ENCODE measurements at regions not wholly inside any gene's neighbourhood (a gene's known extent, or its start where the extent isn't known, plus 50 kb on each side); places are given as distances from the start of the nearest gene placed in this dataset.

- H3K27ac ChIP-seq (ENCODE audit: low read depth in 2 of 2, low read length in 2 of 2) = peak overlapping the region in 1 of 2 donors; percentile 31
- H3K9ac ChIP-seq (ENCODE audit: low read depth in 1 of 2, low read length in 2 of 2) = no peak overlapping the region
- H3K36me3 ChIP-seq (ENCODE audit: control insufficient read depth in 2 of 2, insufficient read depth in 2 of 2, low read length in 2 of 2) = no peaks in the 10 kb centered on the region
- no peak overlapping the region for H3K4me3 ChIP-seq (ENCODE audit: low read length in 2 of 2)
- H3K9me3 ChIP-seq (ENCODE audit: control insufficient read depth in 2 of 2, low read length in 2 of 2) = no peaks in the 10 kb centered on the region
- no peaks in the 10 kb centered on the region for H3K4me1 ChIP-seq (ENCODE audit: control insufficient read depth in 2 of 2, insufficient read depth in 2 of 2, low read length in 2 of 2)
- H3K27me3 ChIP-seq (ENCODE audit: control insufficient read depth in 2 of 2, insufficient read depth in 2 of 2, low read length in 2 of 2) = no peaks in the 10 kb centered on the region
Observed at GRCh38 chr15:91561371-91562100, 292.0 kb upstream of the SLCO3A1 start.

DNA sequence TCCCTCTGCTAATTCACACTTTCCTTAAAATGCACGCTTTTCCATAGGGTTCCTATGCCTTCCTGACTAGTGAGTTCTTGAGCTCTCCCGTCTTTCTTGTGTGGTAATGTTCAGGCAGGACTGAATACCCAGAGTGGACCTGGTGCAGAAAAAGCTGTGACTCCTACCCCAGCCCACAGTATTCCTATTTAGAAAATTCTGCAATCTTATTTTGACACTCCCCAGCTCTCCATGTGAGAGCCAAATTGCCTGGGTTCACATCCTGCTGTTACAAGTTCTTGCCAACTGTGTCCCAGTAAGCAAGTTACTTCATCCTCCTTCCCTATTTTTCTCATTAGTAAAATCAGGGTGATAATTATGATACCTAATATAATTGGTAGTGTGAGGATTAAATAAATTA, 290.8 kb upstream of the SLCO3A1 start:
- Histone ChIP-seq H3K27ac (ENCODE audit: low read depth in 2 of 2, low read length in 2 of 2) (no peak overlapping the region), H3K27me3 (ENCODE audit: control insufficient read depth in 2 of 2, insufficient read depth in 2 of 2, low read length in 2 of 2) (no peaks in the 10 kb centered on the region), H3K9ac (ENCODE audit: low read depth in 1 of 2, low read length in 2 of 2) (no peak overlapping the region), H3K4me1 (ENCODE audit: control insufficient read depth in 2 of 2, insufficient read depth in 2 of 2, low read length in 2 of 2) (no peaks in the 10 kb centered on the region), H3K9me3 (ENCODE audit: control insufficient read depth in 2 of 2, low read length in 2 of 2) (no peaks in the 10 kb centered on the region), H3K36me3 (ENCODE audit: control insufficient read depth in 2 of 2, insufficient read depth in 2 of 2, low read length in 2 of 2) (no peaks in the 10 kb centered on the region), H3K4me3 (ENCODE audit: low read length in 2 of 2) (no peak overlapping the region)

DNA sequence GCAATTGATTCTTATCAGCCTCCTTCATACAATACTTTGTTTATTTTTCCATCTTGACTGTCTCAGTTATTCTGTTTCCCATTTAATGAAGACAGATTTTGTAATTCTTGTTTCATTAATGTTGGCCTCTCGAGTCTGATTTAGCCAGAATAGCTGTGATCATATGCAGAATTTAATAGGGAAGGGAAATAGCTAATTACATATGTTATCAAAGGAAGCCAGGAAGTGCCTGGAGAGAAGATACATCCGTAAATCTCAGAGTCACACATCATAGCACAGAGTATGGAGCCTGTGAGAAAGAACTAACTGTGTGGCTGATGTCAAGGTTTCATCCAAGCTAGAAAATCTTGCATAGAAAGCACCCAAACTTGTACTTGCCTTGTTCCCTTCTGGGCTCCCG, 288.9 kb upstream of the SLCO3A1 start:
- H3K27me3 ChIP-seq (ENCODE audit: control insufficient read depth in 2 of 2, insufficient read depth in 2 of 2, low read length in 2 of 2) = no peaks in the 10 kb centered on the region
- no peak overlapping the region for H3K9ac ChIP-seq (ENCODE audit: low read depth in 1 of 2, low read length in 2 of 2)
- no peaks in the 10 kb centered on the region for H3K9me3 ChIP-seq (ENCODE audit: control insufficient read depth in 2 of 2, low read length in 2 of 2)
- no peak overlapping the region for H3K27ac ChIP-seq (ENCODE audit: low read depth in 2 of 2, low read length in 2 of 2)
- no peak overlapping the region for H3K4me3 ChIP-seq (ENCODE audit: low read length in 2 of 2)
- H3K4me1 ChIP-seq (ENCODE audit: control insufficient read depth in 2 of 2, insufficient read depth in 2 of 2, low read length in 2 of 2) = no peaks in the 10 kb centered on the region
- no peaks in the 10 kb centered on the region for H3K36me3 ChIP-seq (ENCODE audit: control insufficient read depth in 2 of 2, insufficient read depth in 2 of 2, low read length in 2 of 2)

GRCh38 chr15:91566141-91566540, 287.4 kb upstream of the SLCO3A1 start:
- Histone ChIP-seq H3K4me1 (ENCODE audit: control insufficient read depth in 2 of 2, insufficient read depth in 2 of 2, low read length in 2 of 2) (no peaks in the 10 kb centered on the region), H3K9me3 (ENCODE audit: control insufficient read depth in 2 of 2, low read length in 2 of 2) (no peaks in the 10 kb centered on the region), H3K27ac (ENCODE audit: low read depth in 2 of 2, low read length in 2 of 2) (no peak overlapping the region), H3K36me3 (ENCODE audit: control insufficient read depth in 2 of 2, insufficient read depth in 2 of 2, low read length in 2 of 2) (no peaks in the 10 kb centered on the region), H3K27me3 (ENCODE audit: control insufficient read depth in 2 of 2, insufficient read depth in 2 of 2, low read length in 2 of 2) (no peaks in the 10 kb centered on the region), H3K9ac (ENCODE audit: low read depth in 1 of 2, low read length in 2 of 2) (no peak overlapping the region), H3K4me3 (ENCODE audit: low read length in 2 of 2) (no peak overlapping the region)

DNA sequence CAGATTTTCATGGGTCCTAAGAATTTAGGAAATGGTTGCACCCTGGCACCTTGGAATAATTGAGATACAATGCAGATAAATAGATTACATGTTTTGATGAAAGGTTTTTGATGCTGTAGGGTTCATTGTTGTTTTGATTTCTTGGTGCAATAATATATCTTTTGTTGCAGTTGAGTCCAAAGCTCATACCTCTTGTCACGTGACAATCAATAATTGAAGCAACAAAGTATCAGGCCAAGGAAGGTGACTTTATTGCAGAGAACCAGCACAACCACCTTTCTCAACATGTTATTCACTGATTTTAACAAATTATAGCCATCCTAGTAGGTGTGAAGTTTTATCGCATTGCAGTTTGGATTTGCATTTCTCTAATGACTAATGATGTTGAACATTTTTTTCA, 285.5 kb upstream of the SLCO3A1 start:
- H3K4me3 ChIP-seq (ENCODE audit: low read length in 2 of 2) = no peak overlapping the region
- no peaks in the 10 kb centered on the region for H3K9me3 ChIP-seq (ENCODE audit: control insufficient read depth in 2 of 2, low read length in 2 of 2)
- H3K27me3 ChIP-seq (ENCODE audit: control insufficient read depth in 2 of 2, insufficient read depth in 2 of 2, low read length in 2 of 2) = no peaks in the 10 kb centered on the region
- no peak overlapping the region for H3K27ac ChIP-seq (ENCODE audit: low read depth in 2 of 2, low read length in 2 of 2)
- H3K9ac ChIP-seq (ENCODE audit: low read depth in 1 of 2, low read length in 2 of 2) = no peak overlapping the region
- no peaks in the 10 kb centered on the region for H3K4me1 ChIP-seq (ENCODE audit: control insufficient read depth in 2 of 2, insufficient read depth in 2 of 2, low read length in 2 of 2)
- no peaks in the 10 kb centered on the region for H3K36me3 ChIP-seq (ENCODE audit: control insufficient read depth in 2 of 2, insufficient read depth in 2 of 2, low read length in 2 of 2)

GRCh38 chr15:91572110-91572509, 281.4 kb upstream of the SLCO3A1 start:
- Histone ChIP-seq H3K27me3 (ENCODE audit: control insufficient read depth in 2 of 2, insufficient read depth in 2 of 2, low read length in 2 of 2) (no peaks in the 10 kb centered on the region), H3K36me3 (ENCODE audit: control insufficient read depth in 2 of 2, insufficient read depth in 2 of 2, low read length in 2 of 2) (no peaks in the 10 kb centered on the region), H3K9ac (ENCODE audit: low read depth in 1 of 2, low read length in 2 of 2) (no peak overlapping the region), H3K4me3 (ENCODE audit: low read length in 2 of 2) (no peak overlapping the region), H3K4me1 (ENCODE audit: control insufficient read depth in 2 of 2, insufficient read depth in 2 of 2, low read length in 2 of 2) (no peaks in the 10 kb centered on the region), H3K9me3 (ENCODE audit: control insufficient read depth in 2 of 2, low read length in 2 of 2) (no peaks in the 10 kb centered on the region), H3K27ac (ENCODE audit: low read depth in 2 of 2, low read length in 2 of 2) (no peak overlapping the region)

DNA sequence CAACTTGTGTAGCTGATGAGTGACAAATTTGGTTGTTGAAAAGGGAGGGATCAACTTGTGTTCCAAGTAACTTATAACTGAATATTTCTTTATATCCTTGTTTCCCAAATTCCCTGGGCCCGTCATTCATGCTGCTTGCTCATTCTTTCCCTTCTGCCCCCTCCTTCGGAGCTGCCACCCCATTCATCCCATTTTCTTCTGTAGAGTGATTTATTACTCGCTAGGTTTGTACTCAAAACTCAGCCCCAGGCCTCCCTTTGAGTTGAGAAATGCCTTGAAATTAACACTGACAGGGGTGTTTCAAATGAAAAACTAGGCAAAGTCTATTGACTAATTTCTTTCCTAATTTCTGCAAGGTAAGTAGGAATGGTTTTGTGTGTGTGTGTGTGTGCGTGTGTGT, 277.4 kb upstream of the SLCO3A1 start:
- Histone ChIP-seq H3K4me1 (ENCODE audit: control insufficient read depth in 2 of 2, insufficient read depth in 2 of 2, low read length in 2 of 2) (no peaks in the 10 kb centered on the region), H3K9ac (ENCODE audit: low read depth in 1 of 2, low read length in 2 of 2) (no peak overlapping the region), H3K36me3 (ENCODE audit: control insufficient read depth in 2 of 2, insufficient read depth in 2 of 2, low read length in 2 of 2) (no peaks in the 10 kb centered on the region), H3K27me3 (ENCODE audit: control insufficient read depth in 2 of 2, insufficient read depth in 2 of 2, low read length in 2 of 2) (no peaks in the 10 kb centered on the region), H3K27ac (ENCODE audit: low read depth in 2 of 2, low read length in 2 of 2) (no peak overlapping the region), H3K9me3 (ENCODE audit: control insufficient read depth in 2 of 2, low read length in 2 of 2) (no peaks in the 10 kb centered on the region), H3K4me3 (ENCODE audit: low read length in 2 of 2) (no peak overlapping the region)

DNA sequence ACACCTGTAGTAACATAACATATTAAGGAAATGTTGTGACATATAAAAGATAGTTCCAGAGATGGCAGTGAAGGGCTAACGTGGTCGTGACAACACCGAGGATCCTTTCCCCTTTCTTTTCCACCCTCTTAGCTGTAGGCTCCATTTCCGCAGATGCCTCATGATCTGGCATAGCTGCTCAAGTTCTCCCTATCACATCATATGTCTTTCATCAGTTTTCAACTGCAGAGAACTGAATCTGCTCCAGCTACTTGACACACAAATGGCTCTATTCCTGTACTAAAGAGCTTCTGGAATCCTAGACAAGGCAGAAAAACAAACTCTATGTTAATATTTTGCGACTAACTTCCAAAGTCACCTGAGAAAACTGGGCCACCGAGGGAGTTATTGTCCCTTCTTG, 275.0 kb upstream of the SLCO3A1 start:
- H3K27ac ChIP-seq (ENCODE audit: low read depth in 2 of 2, low read length in 2 of 2) = no peak overlapping the region
- no peaks in the 10 kb centered on the region for H3K4me1 ChIP-seq (ENCODE audit: control insufficient read depth in 2 of 2, insufficient read depth in 2 of 2, low read length in 2 of 2)
- no peaks in the 10 kb centered on the region for H3K27me3 ChIP-seq (ENCODE audit: control insufficient read depth in 2 of 2, insufficient read depth in 2 of 2, low read length in 2 of 2)
- no peaks in the 10 kb centered on the region for H3K36me3 ChIP-seq (ENCODE audit: control insufficient read depth in 2 of 2, insufficient read depth in 2 of 2, low read length in 2 of 2)
- H3K4me3 ChIP-seq (ENCODE audit: low read length in 2 of 2) = no peak overlapping the region
- no peak overlapping the region for H3K9ac ChIP-seq (ENCODE audit: low read depth in 1 of 2, low read length in 2 of 2)
- no peaks in the 10 kb centered on the region for H3K9me3 ChIP-seq (ENCODE audit: control insufficient read depth in 2 of 2, low read length in 2 of 2)

GRCh38 chr15:91584895-91585294, 268.6 kb upstream of the SLCO3A1 start:
- Histone ChIP-seq H3K4me3 (ENCODE audit: low read length in 2 of 2) (no peak overlapping the region), H3K9me3 (ENCODE audit: control insufficient read depth in 2 of 2, low read length in 2 of 2) (no peaks in the 10 kb centered on the region), H3K27ac (ENCODE audit: low read depth in 2 of 2, low read length in 2 of 2) (no peak overlapping the region), H3K36me3 (ENCODE audit: control insufficient read depth in 2 of 2, insufficient read depth in 2 of 2, low read length in 2 of 2) (no peaks in the 10 kb centered on the region), H3K9ac (ENCODE audit: low read depth in 1 of 2, low read length in 2 of 2) (no peak overlapping the region), H3K27me3 (ENCODE audit: control insufficient read depth in 2 of 2, insufficient read depth in 2 of 2, low read length in 2 of 2) (no peaks in the 10 kb centered on the region), H3K4me1 (ENCODE audit: control insufficient read depth in 2 of 2, insufficient read depth in 2 of 2, low read length in 2 of 2) (no peaks in the 10 kb centered on the region)

GRCh38 chr15:91586560-91586959, 266.9 kb upstream of the SLCO3A1 start:
- H3K9me3 ChIP-seq (ENCODE audit: control insufficient read depth in 2 of 2, low read length in 2 of 2) = no peaks in the 10 kb centered on the region
- no peaks in the 10 kb centered on the region for H3K27me3 ChIP-seq (ENCODE audit: control insufficient read depth in 2 of 2, insufficient read depth in 2 of 2, low read length in 2 of 2)
- no peak overlapping the region for H3K4me3 ChIP-seq (ENCODE audit: low read length in 2 of 2)
- no peaks in the 10 kb centered on the region for H3K4me1 ChIP-seq (ENCODE audit: control insufficient read depth in 2 of 2, insufficient read depth in 2 of 2, low read length in 2 of 2)
- H3K36me3 ChIP-seq (ENCODE audit: control insufficient read depth in 2 of 2, insufficient read depth in 2 of 2, low read length in 2 of 2) = no peaks in the 10 kb centered on the region
- no peak overlapping the region for H3K27ac ChIP-seq (ENCODE audit: low read depth in 2 of 2, low read length in 2 of 2)
- H3K9ac ChIP-seq (ENCODE audit: low read depth in 1 of 2, low read length in 2 of 2) = no peak overlapping the region

DNA sequence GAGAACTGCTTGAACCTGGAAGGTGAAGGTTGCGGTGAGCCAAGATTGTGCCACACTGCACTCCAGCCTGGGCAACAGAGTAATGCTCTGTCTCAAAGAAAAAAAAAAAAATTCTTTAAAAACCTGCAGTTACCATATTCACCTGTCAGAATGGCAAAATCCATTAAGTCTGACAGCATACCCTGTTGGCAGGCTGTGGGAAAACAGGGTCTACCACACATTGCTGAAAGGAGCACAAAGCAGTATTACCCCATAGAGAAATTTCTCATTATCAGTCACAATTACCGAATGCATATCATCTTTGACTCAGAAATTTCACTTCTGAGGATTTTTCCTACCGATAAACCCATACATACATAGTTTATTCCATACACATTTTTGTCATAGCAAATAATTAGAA, 264.1 kb upstream of the SLCO3A1 start:
- no peak overlapping the region for H3K4me3 ChIP-seq (ENCODE audit: low read length in 2 of 2)
- no peaks in the 10 kb centered on the region for H3K9me3 ChIP-seq (ENCODE audit: control insufficient read depth in 2 of 2, low read length in 2 of 2)
- H3K4me1 ChIP-seq (ENCODE audit: control insufficient read depth in 2 of 2, insufficient read depth in 2 of 2, low read length in 2 of 2) = no peaks in the 10 kb centered on the region
- H3K27me3 ChIP-seq (ENCODE audit: control insufficient read depth in 2 of 2, insufficient read depth in 2 of 2, low read length in 2 of 2) = no peaks in the 10 kb centered on the region
- H3K36me3 ChIP-seq (ENCODE audit: control insufficient read depth in 2 of 2, insufficient read depth in 2 of 2, low read length in 2 of 2) = no peaks in the 10 kb centered on the region
- H3K27ac ChIP-seq (ENCODE audit: low read depth in 2 of 2, low read length in 2 of 2) = no peak overlapping the region
- H3K9ac ChIP-seq (ENCODE audit: low read depth in 1 of 2, low read length in 2 of 2) = no peak overlapping the region

Measured in mucosa of rectum (tissue), 2 donors.